HG02588 (cell line): ENCODE measurements at regions not wholly inside any gene's neighbourhood (a gene's known extent, or its start where the extent isn't known, plus 50 kb on each side); places are given as distances from the start of the nearest gene placed in this dataset.
"Not testable (repeated sequence)": the region's sequence is repeated elsewhere in the genome, so short reads cannot be mapped to it uniquely, and the experiment has no call there.

Source experiments
- ATAC-seq: cut with Tn5 transposase; IDR thresholded peaks from one replicate; pipeline ENCODE4 v1.9.1; 2021; ENCODE audit warnings: mild to moderate bottlenecking, moderate library complexity; ENCODE audit not compliant: unreplicated experiment

DNA sequence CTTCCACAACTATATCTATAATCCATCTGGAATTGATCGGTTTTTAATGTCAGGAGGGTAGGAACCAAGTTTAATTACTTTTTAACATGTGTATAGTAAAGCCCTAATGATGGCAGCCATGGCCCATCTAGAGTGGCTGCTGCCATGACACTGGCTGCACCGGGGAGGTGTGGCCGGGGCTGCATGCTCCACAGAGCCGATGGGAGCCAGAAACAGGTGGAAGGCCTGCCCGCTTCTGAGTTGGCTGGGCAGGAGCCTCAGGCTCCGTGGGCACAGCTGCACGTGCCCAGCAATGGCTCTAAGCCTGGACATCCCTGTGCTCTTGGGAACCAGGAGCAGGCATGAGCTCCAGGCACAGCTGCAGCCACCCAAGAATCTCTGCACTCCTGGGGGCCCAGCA, 73.0 kb downstream of the GBP6 start:
- ATAC-seq = no peak

DNA sequence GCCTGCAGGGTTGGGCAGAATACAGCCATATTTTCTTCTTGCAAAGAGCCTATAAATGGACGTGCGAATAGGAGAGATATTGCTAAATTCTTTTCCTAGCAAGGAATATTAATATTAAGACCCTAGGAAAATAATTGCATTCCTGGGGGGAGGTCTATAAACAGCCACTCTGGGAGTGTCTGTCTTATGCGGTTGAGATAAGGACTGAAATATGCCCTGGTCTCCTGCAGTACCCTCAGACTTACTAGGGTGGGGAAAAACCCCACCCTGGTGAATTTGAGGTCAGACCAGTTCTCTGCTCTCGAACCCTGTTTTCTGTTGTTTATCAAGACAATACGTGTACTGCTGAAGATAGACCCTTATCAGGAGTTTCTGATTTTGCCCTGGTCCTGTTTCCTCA, 74.4 kb downstream of the GBP6 start:
- ATAC-seq = not testable (repeated sequence)

DNA sequence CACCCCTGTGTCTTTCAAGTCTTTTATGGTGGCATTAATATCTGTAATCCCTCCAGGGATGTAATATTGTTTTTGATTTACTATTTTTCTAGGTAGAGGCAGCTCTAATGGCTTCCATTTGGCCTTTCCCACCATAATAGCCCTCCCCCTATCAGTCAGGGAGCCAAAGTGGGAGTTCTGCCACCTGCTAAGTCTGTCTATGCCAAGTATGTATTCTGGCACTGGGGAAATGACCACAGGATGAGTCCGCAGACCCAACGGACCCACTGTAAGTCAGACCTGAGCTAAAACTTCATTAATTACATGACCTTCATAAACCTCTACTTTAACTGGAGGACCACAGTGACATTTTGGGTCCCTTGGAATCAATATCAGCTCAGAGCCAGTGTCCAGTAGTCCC, 77.1 kb downstream of the GBP6 start:
- no peak for ATAC-seq

DNA sequence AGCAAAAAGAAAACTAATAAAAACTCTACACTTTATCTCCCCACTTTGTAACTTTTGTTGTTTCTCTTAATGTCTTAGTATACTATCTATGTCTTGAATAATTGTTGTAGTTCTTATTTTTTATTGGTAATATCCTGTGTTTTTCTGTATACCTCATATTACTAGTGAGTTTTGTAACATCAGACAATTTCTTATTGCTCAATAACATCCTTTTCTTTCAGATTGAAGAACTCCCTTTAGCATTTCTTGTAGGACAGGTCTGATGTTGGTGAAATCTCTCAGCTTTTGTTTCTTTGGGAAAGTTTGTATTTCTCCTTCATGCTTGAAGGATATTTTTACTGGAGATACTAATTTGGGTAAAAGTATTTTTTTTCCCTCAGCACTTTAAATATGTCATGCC, 79.8 kb upstream of the LRRC8B start:
- ATAC-seq = no peak

DNA sequence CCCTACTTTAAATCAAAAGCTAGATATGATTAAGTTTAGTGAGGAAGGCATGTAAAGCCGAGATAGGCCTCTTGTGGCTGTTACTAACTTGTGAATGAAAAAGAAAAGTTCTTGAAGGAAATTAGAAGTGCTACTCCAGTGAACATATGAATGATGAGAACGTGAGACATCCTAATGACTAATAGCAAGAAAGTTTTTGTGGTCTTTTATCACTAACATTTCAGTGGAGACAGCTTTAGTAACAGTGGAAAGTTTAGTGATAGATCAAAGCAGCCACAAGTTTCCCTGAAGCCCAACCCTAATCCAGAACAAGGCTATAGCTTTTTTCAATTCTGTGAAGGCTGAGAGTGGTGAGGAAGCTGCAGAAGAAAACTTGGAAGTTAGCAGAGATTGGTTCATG, 73.6 kb upstream of the LRRC8B start:
- ATAC-seq = no peak

DNA sequence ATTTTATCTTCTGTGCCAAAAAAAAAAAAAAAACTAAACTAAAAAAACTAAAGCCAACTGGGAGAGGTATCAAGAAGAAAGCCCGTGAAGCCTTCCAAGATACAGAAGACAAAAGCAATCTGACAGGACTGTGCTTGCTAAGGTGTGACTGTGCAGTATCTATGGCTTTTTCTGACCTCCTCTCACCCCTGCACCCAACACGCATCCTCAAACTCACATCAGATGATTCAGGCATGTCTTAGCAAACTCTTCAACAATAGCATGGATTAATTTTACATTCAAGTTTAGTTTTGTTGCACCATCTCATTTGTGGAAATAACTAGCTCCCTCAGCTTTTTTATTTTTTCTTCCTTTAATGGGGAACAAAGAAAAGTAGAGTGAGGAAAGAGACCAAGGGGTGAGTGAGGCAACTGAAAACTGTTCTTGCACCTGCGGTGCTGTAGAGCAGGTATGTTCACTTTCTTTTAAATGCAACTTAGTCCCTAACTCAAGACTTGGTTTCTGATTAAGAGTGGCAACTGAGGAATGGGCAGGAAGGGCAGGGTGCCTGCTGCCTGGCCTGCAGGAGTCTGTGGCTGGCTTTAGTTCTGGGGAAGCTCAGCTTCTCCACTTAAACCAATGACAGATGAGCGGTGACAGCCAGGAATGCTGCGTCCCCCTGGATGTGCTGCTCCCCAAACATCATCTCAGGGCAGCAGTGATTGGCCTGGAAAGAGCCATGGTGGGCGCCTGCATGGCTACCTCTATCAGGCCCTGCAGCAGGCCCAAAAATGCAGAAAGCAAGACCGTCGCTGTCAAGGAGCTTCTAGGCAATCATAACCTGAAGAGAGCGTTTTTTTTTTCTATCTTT, 71.3 kb upstream of the LRRC8B start:
- ATAC-seq = no peak

DNA sequence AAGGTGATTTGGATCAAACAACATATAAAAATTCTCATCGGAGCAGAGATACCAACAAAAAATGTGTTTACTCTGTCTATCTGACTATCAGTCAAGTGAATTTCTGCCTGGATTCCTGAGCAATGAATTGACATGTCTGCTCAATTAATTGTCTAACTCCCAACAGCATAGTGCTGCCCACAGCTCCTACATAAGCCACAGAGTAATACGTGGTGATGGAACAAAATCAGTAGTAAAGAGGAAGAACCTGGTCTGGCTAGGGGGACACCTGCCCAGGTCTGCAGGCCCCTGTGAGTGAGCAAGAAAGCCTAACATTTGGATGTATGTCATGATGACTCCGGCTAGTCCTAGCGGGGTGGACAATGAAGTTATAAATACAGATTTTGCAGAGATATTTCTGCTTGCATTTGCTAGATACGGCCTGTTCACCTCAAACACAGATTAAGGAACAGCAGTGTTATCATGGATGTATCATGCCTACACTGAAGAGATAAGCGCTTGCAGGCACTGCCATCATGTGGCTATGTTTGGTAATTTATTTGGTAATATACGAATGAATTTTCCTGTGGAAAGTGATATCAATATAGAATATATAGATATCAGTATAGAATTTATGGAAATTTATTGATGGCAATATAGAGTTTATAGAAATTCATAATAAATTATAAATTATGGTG, 69.6 kb upstream of the LRRC8B start:
- no peak for ATAC-seq

DNA sequence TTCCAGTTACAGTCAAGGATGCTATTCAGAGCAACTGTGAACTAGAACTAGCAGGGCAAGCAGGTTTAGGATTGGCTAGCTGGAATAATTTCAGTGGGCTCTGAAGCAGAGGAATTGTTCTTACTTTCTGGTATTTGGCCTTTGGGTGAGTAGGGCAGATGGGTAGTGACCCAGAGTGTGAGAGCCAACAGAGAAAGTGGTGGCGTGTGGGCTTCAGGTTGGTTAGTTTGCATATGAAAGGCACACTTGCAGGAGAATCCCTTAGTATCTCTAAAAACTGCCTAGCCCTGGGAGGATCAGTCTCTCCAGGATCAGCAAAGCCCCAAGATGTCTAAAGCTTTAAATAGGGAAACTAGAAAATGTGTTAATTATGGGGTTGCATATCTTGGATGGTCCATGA, 67.6 kb upstream of the LRRC8B start:
- ATAC-seq = no peak

DNA sequence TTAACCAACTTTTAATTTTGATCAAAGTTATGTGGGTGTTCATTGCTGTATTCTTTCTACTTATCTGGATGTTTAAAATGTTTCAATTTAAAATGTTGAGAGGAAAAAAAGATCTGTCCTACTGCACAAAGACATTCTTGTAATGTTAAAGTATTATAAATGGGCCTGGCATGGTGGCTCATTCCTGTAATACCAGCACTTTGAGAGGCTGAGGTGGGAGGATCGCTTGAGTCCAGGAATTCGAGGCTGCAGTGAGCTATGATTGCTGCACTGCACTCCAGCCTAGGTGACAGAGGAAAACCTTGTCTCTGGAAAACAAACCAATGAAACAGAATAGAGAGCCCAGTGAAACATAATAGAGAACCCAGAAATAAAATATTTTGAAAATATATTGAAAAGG, 65.5 kb upstream of the LRRC8B start:
- no peak for ATAC-seq

DNA sequence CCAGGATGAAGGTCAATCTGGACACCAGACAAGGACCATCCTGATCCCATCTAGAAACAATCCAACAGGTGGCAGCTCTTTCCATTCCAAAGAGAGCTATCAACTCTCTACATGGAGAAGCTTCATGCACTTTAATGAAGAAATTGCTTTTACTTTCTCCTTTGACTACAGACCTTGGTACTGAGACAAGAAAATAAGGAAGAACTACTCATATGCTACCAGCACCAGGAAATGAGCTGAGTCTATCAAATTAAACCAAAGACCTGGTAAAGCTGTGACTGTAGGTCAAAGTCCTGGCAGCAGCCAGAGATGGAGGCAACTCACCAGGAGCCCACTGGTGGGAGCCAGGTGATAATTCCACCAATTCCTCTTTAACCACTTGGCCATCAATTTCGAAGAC, 64.3 kb upstream of the LRRC8B start:
- no peak for ATAC-seq

DNA sequence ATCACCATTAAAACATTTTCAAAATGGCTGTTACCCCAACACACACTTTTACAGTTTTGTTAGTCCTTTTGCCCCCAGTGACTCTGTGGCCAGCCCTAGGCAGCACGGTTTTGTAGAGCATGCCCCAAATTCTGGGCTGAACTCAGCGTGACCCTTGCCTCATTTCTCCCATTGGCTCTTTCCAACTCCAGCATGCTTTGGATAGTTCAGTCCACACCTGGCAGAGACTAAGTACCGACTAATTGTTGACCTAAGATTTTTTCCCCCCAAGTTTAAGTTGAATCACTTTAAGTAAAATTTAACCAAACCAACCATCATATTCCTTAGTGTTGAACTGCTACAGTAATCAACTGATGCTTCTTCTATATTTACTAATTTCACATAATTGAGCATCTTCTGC, 62.4 kb upstream of the LRRC8B start:
- no peak for ATAC-seq

DNA sequence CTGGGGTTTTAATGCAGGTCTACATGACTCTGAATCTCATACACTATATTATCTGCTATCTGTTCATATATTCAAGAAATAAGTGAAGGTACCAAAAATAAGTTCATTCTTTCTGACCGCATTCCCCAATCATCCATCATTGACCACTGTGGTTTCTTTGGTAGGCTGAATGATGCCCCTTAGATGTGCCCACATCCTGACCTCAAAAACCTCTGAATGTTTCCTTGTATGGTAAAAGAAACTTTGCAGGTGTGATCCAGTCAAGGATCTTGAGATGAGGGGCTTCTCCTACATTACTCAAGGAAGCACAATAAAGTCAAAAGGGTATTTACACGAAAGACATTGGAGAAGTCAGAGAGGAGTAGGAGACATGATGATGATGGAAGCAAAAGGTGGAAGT, 60.6 kb upstream of the LRRC8B start:
- ATAC-seq = no peak

DNA sequence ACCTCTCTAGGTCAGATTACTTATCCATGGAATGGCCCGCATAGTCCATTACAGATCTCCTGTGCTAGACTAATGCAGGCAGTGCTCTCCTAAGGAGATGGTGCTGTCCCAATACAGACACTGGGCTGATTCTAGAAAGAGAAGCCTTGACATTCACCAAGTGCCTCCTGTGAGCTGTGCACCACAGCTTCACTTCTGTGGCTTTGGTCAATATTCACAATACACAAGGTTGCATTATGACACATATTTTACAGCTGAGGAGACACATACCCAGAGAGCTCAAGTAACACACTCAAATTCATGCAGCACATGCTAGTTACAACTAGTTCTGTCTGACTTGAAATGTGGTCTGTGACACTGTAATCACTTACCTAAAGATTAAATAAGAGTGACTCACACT, 59.4 kb upstream of the LRRC8B start:
- ATAC-seq = peak; percentile 58

DNA sequence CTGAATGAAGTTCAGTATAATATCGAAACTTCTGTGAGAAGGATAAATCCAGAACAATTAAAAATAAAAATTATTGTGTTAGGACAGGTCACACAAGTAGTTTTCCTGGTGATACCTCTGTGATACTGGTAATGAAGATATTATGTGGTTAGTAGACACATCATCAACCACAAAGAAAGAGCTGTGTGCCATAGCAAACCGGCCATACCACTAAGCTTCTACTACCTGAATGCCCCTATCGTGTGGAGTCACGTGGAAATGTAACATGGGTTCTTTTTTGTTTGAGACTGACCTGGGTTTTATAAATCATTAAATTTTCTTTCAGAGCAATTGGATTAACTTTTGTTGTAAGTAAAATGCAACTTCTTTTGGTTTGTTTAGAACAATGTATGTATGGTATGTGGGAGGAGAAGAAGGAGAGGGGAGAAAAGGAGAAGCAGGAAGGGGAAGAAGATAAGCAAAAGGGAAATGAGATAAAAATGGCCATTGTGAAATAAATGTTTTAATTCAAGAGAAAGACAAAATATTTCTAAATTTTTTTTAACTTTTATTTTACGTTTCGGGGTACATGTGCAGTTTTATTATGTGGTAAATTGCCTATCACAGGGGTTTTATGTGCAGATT, 58.2 kb upstream of the LRRC8B start:
- ATAC-seq = no peak

DNA sequence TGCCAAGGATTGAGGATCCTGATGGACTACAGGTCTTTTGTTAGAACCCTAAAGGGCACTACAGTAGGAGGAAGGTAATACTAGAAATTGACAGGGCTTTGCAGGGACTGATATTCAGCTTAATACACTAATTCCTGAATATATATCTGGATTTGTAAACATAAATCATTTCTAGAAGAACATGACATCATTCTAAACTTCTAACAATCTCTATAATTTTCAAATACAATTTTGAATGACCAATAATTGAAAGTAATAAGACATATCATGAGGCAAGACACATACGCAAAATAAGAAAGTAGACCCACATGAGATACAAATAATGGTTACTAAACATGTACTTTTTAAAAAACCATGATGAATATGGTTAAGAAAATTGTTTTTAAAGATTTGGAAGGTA, 52.4 kb upstream of the LRRC8B start:
- ATAC-seq = no peak

DNA sequence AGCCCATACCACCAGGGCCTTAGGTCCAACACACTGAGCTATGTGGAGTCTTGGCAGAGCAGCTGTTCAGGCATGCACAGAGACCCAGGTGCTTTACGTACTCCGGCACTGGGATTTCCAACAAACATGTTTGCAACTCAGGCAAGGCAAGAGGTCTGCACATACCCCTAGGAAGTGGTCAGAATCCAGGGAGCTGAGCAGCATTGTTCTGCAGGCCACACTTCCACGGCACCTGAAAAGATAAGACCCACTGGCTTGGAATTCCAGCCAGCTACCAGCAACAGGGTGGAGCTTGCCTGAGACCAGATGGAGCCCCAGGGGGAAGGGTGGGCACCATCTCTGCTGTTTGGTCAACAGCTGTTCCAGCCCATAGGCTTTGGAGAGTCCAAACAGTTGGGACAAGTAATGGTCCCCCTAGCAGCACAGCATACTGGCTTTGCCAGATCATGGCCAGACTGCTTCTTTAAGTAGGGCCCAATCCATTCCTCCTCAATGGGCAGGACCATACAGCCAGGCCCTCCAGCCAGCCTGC, 51.7 kb upstream of the LRRC8B start:
- ATAC-seq = no peak
